ENCODE measurements at regions not wholly inside any gene's neighbourhood (a gene's known extent, or its start where the extent isn't known, plus 50 kb on each side); places are given as distances from the start of the nearest gene placed in this dataset.
"Not testable (repeated sequence)": the region's sequence is repeated elsewhere in the genome, so short reads cannot be mapped to it uniquely, and the experiment has no call there.

DNA sequence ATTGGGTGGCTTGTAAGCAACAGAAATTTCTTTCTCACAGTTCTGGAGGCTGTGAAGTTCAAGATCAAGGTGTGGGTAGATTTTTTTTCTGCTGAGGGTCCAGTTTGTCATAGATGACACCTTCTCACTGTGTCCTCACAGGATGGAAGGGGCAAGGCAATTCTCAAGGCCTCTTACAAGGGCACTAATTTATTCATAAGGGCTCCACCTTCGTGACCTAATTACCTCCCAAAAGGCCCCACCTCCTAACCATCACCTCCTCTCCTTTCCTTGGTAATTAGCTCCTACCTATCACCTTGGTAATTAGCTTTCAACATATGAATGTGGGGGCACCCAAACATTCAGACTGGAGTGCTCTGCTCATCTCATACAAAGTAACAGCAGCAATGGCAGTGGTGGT lies 92.3 kb upstream of the CD44 start:
- no peak for DNase-seq

GRCh38 chr11:35047179-35047578 lies 91.8 kb upstream of the CD44 start:
- peak in 1 of 2 experiments; percentile 41 for DNase-seq

DNA sequence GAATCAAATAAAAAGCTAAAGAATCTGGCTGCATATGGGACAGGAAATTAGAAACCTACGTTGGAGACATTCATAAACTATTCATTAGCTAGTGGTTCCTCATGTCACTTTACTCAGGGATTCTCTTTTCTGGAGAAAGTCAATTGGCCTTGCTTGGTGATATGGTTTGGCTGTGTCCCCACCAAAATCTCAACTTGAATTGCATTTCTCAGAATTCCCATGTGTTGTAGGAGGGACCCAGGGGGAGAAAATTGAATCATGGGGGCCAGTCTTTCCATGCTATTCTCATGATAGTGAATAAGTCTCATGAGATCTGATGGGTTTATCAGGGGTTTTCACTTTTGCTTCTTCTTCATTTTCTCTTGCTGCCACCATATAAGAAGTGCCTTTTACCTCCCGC lies 91.2 kb upstream of the CD44 start:
- DNase-seq: no peak

GRCh38 chr11:35048346-35048745 lies 90.6 kb upstream of the CD44 start:
- DNase-seq: not testable (repeated sequence)

DNA sequence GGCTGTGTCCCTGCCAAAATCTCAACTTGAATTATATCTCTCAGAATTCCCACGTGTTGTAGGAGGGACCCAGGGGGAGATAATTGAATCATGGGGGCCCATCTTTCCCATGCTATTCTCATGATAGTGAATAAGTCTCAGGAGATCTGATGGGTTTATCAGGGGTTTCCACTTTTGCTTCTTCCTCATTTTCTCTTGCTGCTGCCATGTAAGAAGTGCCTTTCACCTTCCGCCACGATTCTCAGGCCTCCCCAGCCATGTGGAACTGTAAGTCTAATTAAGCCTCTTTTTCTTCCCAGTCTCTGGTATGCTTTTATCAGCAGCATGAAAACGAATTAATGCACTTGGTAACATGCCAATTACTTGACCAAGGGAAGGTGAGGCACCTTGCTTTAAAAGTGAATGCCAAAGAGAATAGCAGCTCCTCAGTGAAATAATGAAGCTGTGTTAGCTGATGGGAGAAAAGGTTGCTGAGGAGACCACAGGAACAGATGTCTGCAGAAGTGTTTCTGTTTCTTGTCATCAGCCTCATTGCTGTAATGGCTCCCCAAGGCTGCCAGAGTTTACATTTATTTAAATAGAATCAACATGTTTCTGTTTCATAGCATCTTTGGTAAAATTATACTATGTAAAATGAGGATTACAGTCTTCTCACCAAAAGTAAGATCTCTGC lies 89.0 kb upstream of the CD44 start:
- no peak for DNase-seq

DNA sequence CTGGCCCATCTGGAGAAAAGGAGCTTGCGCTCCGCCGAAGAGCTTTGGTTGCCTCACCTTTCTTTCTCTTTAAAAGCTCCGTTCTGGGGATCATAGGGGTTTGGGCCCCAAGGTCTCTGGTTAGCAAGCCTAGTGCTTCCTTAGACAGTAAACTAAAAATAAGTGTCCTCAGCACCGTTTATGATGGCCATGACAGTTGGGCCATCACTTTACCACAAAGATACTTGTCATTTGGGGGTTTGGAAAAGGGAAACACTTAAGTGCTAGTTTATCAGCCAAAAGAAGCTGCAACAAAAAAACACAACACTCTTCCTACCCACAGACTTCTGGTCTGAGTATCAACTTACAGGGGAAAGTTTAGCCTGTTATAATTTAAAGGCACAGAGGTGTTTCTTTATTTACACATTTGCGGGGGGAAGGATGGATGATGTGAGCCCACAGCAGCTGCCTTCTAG lies 88.4 kb upstream of the CD44 start:
- no peak for DNase-seq

GRCh38 chr11:35056391-35057093 lies 82.4 kb upstream of the CD44 start:
- no peak for DNase-seq

GRCh38 chr11:35057926-35058668 lies 80.9 kb upstream of the CD44 start:
- no peak for DNase-seq

DNA sequence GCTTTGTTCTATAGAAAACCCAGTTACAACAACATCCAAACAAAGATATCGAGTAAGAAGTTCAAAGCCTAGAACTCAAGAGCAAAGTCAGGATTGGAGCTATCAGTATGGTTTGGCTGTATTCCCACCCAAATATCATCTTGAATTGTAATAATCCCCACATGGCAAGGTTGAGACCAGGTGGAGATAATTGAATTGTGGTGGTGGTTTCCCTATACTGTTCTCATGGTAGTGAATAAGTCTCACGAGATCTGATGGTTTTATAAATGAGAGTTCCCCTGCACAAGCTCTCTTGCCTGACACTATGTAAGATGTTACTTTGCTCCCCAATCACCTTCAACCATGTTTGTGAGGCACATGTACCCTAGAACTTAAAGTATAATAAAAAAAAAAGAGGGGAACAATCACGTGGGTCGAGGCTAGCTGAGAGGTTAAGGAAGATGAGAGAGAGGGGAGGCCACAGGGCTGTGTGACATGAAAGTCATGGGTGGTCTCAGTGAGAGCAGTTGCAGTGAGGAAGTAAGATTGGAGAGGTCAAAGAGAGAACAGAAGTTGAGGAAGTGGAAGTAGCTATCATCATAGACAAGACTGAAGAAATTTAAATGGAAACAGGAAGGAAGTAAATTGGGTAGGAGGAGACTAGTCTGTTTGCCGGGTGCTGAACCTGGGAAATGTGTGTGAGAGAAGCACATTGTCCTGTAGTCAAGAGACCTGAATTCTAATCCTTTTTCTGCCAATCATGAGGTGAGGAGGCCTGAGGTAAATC lies 80.1 kb upstream of the CD44 start:
- DNase-seq: no peak

DNA sequence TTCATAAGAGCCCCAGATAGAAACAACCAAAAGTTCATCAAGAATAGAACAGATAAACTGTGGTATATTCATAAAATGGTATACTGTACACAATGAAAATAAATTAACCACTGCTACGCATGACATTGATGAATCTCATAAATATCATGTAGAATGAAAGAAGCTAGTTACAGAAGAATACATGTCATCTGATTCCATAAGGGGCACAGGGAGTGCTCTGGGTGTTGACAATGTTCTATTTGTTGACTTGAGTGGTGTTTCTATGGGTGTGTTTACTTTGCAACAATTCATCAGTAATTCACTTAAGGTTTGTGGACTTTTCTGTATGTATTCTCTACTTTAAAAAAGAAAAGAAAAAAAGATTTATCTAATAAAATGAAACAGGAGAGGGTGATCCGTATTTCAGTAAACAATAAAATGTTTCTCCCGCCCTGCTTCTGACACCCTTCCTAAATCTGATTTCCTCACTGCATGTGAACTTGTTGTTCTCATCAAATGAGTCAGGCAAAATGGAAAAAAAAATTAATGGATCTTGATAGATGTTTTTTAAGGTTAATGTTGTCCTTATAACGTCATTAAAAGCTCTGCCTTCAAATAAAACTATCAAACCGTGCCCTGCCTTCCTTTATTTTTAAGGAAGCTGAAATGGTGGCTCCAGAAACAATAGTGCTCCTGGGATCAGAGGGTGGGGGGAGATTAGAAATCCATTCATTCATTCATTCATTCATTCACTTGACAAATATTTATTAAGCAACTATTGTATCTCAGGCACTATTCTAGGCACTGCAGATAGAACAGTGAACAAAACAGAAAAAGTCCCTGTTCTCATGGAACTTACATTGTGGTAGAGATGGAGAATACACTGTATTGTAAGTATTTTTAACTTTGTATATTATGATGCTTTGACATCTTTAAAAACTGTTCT lies 77.2 kb upstream of the CD44 start:
- no peak for DNase-seq

DNA sequence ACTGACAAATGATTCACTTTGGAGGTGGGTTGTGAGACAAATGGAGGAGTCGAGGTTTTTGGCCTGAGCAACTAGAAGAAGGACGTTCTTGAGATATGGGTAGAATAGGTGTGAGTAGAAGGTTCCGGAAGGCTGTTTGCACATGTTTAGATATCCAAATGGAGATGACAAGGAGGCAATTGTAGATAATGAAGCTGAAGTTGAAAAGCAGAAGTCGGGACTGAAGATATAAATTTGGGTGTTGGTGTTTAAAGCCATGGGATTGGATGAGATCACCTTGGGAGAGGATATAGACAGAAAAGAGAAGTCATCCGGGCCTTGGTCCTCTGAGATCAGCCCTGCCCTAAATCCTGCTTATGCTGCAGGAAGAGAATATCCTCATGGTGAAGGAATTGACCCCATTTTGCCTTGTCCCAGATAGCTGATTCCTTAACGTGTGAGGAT lies 75.5 kb upstream of the CD44 start:
- DNase-seq: no peak

- no peak for DNase-seq
Measured at GRCh38 chr11:35064114-35064800, 74.7 kb upstream of the CD44 start.

DNA sequence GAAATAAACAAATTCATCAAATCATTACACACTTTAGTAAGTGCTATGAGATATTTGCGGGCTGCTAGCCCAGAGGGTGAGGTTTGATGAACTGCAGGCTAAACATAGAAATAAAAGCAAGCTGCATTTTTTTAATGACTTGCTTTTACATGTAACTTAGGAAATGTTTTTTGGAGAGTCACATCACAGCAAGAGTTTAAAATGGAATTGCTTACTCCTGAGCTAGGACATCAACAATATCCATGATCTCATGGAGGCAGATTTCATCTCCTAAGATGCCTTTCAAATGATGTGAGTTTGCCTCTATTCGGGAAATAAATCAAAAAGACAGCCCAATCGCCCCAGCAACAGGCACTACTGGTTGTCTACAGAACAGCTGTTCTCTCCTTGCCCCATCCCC lies 73.4 kb upstream of the CD44 start:
- DNase-seq: no peak

- no peak for DNase-seq
Measured at GRCh38 chr11:35066030-35066429, 72.9 kb upstream of the CD44 start.

DNA sequence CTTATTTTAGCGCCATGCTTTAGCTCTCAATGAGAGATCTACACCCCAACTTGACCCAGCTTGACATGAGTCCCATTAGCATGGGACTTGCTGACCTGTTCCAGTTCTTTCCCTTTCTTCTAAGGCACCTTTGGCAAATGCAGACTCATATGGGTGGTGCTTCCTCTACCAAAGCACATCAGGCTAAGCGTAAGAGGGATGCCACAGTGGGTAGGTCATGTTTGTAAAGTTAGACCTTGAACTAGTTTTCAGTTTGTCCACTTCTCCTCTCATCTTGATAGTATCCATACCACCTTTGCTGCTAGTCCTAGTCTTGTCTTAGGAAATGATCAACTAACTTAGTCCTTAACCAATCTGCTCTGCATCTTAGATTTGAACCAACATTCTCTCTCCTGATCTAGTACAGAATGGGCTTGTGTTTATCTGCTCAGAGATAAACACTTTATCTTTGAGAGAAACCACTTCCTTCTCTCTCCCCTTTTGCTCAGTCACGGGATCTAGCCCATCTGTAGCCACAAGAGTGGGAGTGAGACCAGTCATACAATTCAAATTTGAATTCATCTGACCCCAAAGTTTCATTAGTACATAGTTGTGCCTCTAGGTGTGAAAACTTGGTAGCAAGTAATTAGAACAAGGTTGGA lies 72.1 kb upstream of the CD44 start:
- DNase-seq: peak in 1 of 2 experiments; percentile 36

DNA sequence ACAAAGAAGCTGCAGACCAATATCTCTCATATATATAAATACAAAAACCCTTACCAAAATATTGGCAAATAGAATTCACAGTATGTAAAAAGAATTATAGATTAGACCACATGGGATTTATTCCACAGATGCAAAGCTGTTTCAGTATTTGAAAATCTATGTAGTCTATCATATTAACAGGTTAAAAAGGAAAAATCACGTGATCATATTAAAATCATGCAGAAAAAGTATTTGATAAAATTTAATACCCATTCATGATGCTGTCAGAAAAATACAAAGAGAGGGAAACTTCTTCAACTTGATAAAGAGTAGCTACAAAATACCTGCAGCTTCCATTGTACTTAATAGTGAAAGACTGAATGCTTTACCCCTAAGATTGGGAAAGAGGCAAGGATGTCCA lies 67.2 kb upstream of the CD44 start:
- DNase-seq: no peak

DNA sequence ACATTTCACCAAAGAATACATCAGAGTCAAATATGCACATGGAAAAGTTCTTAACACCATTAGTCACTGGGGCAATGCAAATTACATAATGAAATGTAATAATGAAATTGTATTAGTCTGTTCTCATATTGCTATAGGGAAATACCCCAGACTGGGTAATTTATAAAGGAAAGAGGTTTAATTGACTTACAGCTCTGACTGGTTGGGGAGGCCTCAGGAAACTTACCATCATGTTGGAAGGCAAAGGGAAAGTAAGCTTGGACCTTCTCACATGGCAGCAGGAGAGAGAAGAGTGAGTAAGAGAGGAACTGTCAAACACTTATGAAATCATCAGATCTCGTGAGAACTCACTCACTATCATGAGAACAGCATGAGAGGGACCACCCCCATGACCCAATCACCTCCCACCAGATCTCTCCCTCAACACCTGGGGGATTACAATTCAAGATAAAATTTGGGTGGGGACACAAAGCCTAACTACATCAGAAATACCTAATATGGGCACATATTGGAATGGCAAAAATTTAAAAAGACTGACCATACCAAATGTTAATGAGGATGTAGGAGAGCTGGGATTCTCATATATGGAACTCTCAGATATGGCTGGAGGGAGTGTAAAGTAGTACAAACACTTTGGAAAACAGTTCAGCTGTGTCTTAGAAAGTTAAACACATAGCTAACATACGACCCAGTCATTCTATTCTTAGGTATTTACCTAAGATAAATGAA lies 65.1 kb upstream of the CD44 start:
- peak in 1 of 2 experiments; percentile 36 for DNase-seq

DNA sequence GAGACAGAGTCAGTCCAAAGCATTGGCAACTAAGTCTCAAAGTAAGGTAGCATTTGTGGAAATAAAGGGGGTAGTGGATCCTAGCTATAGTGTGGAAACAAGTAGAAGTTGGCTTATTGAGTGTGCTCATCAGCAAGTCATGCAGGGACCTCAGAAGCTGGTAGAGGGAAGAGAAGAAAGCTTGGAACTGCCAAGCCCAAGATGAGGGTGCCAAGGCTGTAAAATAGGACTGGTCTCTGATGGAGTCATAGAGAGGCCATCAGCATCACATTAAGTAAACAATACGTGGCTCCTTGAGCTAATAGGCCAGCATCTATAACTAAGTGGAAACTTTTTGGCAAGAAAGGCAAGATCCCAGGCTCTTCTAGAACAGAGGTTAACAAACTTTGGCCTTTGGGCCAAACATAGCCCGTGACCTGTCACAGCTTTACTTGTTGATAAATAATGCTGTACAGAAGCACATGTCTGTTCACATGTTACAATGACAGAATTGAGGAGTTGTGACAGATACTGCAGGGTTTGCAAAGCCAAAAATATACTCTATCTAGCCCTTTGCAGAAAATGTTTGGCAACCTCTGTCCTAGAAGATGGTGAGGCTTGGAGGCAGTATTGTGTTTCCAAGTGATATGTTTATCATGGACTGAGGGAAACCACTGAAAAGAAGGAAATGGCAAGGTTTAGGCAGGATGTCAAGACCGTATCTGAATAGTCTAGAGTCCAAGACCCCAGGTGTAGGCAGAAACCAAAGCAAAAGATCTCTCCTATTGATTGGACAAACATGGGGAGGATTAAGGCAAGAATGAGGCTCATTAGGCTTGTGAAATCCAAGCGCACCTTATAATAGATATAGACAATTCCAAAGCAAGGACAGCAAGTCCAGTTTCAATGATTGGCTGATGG lies 62.5 kb upstream of the CD44 start:
- no peak for DNase-seq

Data from stimulated activated CD4-positive, alpha-beta T cell treated with anti-CD3 and anti-CD28 coated beads, Interleukin-4, amount 100 ng/mL, for 4 hours (primary cell).